Right ventricle myocardium superior (tissue), 1 donor: ENCODE measurements at regions not wholly inside any gene's neighbourhood (a gene's known extent, or its start where the extent isn't known, plus 50 kb on each side); places are given as distances from the start of the nearest gene placed in this dataset.
"Not testable (repeated sequence)": the region's sequence is repeated elsewhere in the genome, so short reads cannot be mapped to it uniquely, and the experiment has no call there.

Experiments used
- ATAC-seq: fragments of 200-7000 bp; cut with Tn5 transposase; one replicate; pipeline ENCODE4 v1.9.1; 2020; ENCODE audit warnings: mild to moderate bottlenecking; ENCODE audit not compliant: poor library complexity
- DNase-seq: peaks from one replicate; pipeline ENCODE4 v3.0.0-alpha.2; 2020
- intact Hi-C: fragments of 100-400 bp; cut with DNase I; formaldehyde crosslinking; loops from one replicate; pipeline ENCODE4 v1.11.2; 2022
- donor health status: DM: no; HTN: yes; CAD: no; lungs with severe emphysema.

GRCh38 chr3:87800516-87800915 is 258.3 kb downstream of the CGGBP1 start:
- intact Hi-C loops, result no loop called here
- no peak for DNase-seq
- no peak for ATAC-seq

DNA sequence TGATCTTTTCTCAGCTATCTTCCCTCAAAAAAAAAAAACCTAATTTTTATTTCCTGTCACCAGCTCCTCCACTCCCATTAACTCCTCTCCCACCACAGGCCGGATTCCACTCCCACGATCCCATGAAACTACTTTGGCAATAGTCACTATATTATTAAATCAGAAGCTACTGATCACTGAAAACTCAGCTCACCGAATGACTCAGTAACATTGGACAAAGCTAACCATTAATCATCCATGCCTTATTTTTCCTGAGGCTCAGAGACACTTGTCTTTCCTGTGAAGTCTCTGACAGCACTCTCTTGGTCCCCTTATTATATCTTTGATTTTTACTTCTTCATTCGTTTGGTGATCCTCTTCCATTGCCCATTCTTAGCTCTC is 260.2 kb downstream of the CGGBP1 start:
- no peak for ATAC-seq
- intact Hi-C loops, result no loop called here
- no peak for DNase-seq

DNA sequence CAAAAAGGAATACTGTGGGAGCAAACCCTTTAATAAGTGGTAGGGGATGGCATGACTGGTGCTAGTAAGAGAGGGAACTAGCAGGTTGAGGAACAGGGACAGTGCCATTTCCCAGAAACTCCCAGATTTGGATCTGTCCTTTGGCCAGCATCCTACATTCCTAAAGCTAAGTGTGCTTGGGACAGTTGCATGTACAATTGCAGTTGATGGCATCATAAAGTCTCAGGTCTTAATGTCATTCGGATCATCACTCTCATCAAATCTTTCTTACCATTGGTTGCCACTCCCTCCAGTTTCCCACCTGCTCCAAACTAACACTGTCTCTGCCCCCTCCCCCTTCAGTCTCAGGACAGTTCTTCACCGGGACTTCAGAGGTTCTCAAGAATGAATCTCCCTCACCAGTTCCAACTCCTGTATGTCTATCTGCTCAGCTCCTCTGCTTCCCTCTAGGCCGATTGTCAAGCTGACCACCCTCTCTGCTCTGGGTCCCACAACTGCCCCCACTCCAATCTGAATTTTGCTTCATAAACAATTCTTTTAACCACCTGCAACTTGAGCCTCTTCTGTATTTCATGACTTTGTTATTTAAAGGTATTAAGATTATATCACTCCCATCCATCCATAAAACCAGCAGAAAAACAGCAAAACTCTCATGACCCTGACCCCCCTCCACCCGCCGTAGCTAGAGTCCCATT is 260.8 kb downstream of the CGGBP1 start:
- intact Hi-C loops, result no loop called here
- ATAC-seq (no peak), DNase-seq (no peak)

GRCh38 chr3:87796843-87797185 is 262.0 kb downstream of the CGGBP1 start:
- DNase-seq (no peak), ATAC-seq (no peak)
- intact Hi-C loops, result no loop called here

GRCh38 chr3:87796137-87796842 is 262.5 kb downstream of the CGGBP1 start:
- DNase-seq (no peak), ATAC-seq (no peak)
- intact Hi-C loops, result no loop called here

DNA sequence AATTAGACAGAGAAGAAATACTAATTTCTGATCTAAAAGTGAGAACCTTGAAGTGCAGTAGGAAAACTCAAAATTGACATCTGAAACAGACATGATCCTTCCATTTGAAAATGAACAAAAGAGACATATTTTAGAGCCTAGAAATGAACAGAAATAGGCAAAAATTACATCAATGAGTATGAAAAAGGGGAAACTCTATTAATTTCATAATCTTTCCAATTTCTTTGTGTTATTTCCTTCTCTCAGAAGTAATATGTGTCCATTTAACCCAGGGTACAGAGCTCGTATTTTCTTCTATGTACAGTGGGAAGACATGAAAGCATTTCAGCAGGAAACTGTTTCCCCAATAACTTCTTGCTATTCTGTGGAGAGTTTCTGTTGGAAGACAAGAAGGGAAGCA is 263.1 kb downstream of the CGGBP1 start:
- ATAC-seq (no peak), DNase-seq (no peak)
- intact Hi-C loops, result no loop called here

DNA sequence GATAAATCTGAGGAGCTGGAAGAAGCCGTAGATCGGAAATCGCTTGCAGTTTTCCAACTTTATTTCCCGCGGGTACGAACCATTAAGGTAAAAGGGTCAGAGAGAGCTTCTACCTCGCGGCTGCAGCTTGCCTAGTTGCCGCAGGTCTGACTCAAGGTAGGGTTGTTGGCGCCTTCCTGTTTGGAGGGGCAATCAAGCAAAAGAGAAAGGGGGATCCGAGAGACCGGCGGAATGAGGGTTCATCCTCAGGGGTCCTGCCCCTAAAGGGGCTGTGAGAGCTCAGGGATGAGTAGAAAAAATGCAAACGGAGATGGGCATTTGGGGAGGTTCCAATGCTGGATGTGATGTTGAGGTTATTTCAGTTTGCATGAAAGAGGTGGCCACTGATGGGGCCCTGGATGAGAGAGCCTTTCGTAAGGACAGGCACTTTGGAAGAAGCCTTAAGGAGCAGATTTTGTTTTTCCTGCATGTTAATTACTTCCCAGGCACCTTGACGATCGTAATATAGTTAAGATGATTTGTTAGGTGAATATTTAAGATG is 265.4 kb downstream of the CGGBP1 start:
- ATAC-seq (no peak), DNase-seq (no peak)
- intact Hi-C loops, result no loop called here

GRCh38 chr3:87792534-87793336 is 266.1 kb downstream of the CGGBP1 start, which contains the start of gene HTR1F:
HTR1F (plus strand) TSS chr3:87792706.
- ATAC-seq (peak; percentile 20), DNase-seq (no peak)
- intact Hi-C loops, result no loop called here

GRCh38 chr3:87792198-87792533 is 266.6 kb downstream of the CGGBP1 start:
- ATAC-seq (no peak), DNase-seq (no peak)
- intact Hi-C loops, result no loop called here

GRCh38 chr3:87791248-87792027 is 267.4 kb downstream of the CGGBP1 start:
- ATAC-seq (no peak), DNase-seq (no peak)
- intact Hi-C loops, result no loop called here

DNA sequence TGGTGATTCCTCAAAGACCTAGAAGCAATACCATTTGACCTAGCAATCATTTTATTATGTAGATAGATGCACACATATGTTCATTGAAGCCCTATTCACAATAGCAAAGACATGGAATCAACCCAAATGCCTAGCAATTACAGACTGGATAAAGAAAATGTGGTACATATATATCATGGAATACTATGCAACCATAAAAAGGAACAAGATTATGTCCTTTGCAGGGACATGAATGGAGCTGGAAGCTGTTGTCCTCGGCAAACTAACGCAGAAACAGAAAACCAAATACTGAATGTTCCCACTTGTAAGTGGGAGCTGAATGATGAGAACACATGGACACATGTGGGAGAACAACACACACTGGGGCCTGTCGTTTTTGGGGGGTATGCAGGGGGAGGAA is 269.8 kb downstream of the CGGBP1 start:
- intact Hi-C loops, DNase-seq, ATAC-seq: not testable (repeated sequence)

DNA sequence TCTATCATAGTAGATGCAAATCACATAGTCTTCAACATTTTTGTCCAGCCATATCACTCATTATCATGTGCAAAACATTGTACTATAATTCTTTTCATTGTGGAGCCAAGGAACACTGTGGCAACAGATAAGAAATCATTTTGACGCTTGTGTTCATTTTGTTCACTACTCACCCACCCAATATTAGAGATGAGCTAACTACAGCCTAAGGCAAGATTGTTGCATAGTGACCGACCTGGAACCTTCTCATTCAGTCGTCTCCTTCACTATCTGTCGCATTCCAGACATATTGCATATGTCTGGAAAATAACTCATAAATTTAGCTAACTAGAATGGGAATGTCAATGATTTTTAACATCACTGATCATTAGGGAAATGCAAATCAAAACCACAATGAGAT is 270.3 kb downstream of the CGGBP1 start:
- intact Hi-C loops, result no loop called here
- DNase-seq (no peak), ATAC-seq (no peak)

DNA sequence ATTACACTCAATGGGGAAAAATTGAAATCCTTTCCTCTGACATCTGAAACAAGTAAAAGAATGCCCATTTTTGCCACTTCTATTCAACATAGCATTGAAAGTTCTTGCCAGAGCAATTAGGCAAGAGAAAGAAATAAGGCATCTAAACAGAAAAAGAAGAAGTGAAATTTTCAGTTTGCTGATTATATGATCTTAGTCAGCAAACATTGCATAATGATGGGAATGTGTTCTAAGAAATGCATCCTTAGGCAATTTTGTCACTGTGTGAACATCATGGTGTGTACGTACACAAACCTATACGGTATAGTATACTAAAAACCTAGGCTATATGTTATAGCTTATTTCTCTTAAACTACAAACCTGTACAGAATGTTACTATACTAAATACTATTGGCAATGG is 278.0 kb downstream of the CGGBP1 start:
- ATAC-seq, result no peak
- no peak for DNase-seq
- intact Hi-C loops, result no loop called here

GRCh38 chr3:87778876-87779275 is 279.9 kb downstream of the CGGBP1 start:
- intact Hi-C loops, result no loop called here
- DNase-seq (no peak), ATAC-seq (no peak)

DNA sequence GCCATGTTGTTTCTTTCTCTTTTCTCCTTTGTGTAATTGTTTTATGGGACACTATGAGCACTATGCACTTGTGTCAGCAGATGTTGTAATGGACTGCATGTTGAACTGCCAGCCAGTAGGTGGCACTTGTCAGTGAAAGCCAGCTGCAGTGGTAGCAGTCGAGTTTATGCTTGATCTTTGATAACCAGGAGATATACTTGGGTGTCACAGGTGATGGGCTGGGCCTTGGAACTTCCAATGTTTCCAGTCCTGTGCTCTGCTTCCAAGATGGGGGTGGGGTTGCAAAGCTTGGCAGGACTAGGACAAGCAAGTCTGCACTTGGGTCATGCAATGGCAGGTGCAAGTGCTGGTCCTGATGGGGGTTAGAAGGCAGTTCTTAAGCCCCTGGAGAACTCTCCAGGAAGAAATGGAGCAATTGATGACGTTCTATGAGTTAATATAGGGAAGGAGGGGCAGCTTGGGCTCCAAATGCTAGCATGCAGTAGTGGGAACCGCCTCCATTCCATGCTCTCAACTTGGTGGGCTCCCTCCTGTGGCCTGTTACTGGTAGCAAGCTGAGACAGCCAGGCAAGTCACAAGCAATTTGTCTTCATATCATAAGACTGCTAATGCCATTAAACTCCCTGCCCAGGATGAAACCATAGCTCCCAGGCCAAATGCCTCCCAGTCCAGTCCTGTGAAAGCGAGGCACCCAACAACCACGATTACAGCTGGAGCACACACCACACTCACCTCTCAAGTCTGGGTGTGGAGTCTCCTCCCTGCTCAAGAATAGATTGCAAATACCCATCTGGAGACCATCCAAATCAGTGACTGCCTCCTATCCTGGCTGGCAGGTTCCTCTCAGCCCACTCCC is 287.2 kb downstream of the CGGBP1 start:
- DNase-seq, result no peak
- ATAC-seq, result peak; percentile 46
- intact Hi-C loops, result no loop called here

- intact Hi-C loops, result no loop called here
- no peak for ATAC-seq
- DNase-seq, result no peak
These were observed 292.1 kb downstream of the CGGBP1 start for GRCh38 chr3:87766721-87767120.

GRCh38 chr3:87765256-87765655 is 293.5 kb downstream of the CGGBP1 start:
- intact Hi-C loops, result no loop called here
- no peak for ATAC-seq

GRCh38 chr3:87761795-87762194 is 297.0 kb downstream of the CGGBP1 start:
- ATAC-seq (no peak), DNase-seq (peak; percentile 32)
- intact Hi-C loops, result no loop called here

More at GRCh38 chr3:87765256-87765655, 293.5 kb downstream of the CGGBP1 start:
- DNase-seq, result no peak
